OCI-LY1 (cell line): ENCODE measurements at regions not wholly inside any gene's neighbourhood (a gene's known extent, or its start where the extent isn't known, plus 50 kb on each side); places are given as distances from the start of the nearest gene placed in this dataset.

Experiments
- EZH2 ChIP-seq: fragments of 200-600 bp; sonication (generic), shearing (Covaris generic); IDR thresholded peaks from 2 replicates; pipeline ENCODE4 v1.8.0; 2017; ENCODE audit warnings: borderline replicate concordance, mixed run types, mild to moderate bottlenecking, antibody characterized with exemption, low read length, moderate library complexity, mixed read lengths
- TF ChIP-seq, protein P1 (sequence below): fragments of 200-600 bp; sonication (generic), shearing (Covaris generic); IDR thresholded peaks from 2 replicates; pipeline ENCODE4 v1.5.1; 2017; ENCODE audit warnings: mild to moderate bottlenecking, antibody characterized with exemption, low read length, moderate library complexity, mixed read lengths

DNA sequence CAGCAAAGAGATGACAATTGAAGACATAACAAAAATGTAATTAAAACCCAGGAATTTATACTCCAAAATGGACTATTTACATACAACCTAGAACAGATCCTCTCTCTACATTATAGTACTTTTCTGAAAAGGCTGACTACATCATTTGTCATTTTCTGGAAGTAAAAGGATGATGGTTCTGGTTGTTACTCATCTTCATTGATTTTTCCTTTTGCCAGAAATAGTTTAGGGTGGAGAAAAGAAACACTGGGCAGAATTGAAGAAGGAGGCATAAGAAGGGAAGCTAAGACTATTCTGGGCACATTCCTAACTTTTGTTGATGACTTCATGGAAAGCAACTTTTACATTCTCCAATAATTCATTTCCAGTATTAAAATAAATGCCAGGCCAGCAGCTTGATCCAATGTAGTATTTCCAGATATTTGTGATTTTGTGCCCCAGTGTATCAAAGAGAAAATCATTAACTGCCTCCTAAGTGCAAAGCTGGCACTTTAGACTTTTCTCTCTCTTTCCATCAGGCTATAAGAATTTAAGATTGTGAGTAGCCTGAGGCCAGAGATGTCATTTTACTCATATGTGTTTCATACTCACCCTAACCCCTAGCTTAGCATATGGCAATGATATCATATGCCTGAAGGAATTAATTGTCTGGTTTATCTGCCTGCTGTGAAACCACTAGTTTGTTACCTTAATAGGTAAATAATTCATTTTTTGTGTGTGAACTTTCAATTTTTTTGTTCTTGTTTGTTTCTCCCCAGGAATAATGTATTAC is 369.5 kb upstream of the LYPLAL1 start:
- TF ChIP-seq, protein P1, sequence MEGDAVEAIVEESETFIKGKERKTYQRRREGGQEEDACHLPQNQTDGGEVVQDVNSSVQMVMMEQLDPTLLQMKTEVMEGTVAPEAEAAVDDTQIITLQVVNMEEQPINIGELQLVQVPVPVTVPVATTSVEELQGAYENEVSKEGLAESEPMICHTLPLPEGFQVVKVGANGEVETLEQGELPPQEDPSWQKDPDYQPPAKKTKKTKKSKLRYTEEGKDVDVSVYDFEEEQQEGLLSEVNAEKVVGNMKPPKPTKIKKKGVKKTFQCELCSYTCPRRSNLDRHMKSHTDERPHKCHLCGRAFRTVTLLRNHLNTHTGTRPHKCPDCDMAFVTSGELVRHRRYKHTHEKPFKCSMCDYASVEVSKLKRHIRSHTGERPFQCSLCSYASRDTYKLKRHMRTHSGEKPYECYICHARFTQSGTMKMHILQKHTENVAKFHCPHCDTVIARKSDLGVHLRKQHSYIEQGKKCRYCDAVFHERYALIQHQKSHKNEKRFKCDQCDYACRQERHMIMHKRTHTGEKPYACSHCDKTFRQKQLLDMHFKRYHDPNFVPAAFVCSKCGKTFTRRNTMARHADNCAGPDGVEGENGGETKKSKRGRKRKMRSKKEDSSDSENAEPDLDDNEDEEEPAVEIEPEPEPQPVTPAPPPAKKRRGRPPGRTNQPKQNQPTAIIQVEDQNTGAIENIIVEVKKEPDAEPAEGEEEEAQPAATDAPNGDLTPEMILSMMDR: no peak
- TF ChIP-seq EZH2: no peak
